Gastroesophageal sphincter (tissue), 4 donors: ENCODE measurements at regions not wholly inside any gene's neighbourhood (a gene's known extent, or its start where the extent isn't known, plus 50 kb on each side); places are given as distances from the start of the nearest gene placed in this dataset.

Experiments used
- ATAC-seq: fragments of 150-250 bp; one replicate; pipeline ENCODE4 v1.9.1; 2016; ENCODE audit warnings: mild to moderate bottlenecking, moderate library complexity
- H3K27ac ChIP-seq, 4 donors: fragments of 200-600 bp; sonication (generic) in 3 of 4; 1 replicate in 3 of 4; 2 replicates in 1 of 4; pipeline ENCODE4 v1.5.1; 2016 to 2019
- H3K27me3 ChIP-seq: fragments of 200-600 bp; sonication (generic); one replicate; pipeline ENCODE4 v1.5.1; 2019
- H3K36me3 ChIP-seq, 2 donors: fragments of 200-600 bp; sonication (generic); one replicate each; pipeline ENCODE4 v1.5.1; 2019; ENCODE audit warnings: control low read depth in 1 of 2
- H3K4me1 ChIP-seq, 3 donors: fragments of 200-600 bp; sonication (generic); 1 replicate in 2 of 3; 2 replicates in 1 of 3; pipeline ENCODE4 v1.5.1; 2016 to 2019; ENCODE audit warnings: control low read depth in 2 of 3
- H3K4me3 ChIP-seq, 2 donors: fragments of 200-600 bp; sonication (generic); one replicate each; pipeline ENCODE4 v1.5.1; 2019; ENCODE audit warnings: mild to moderate bottlenecking in 1 of 2, moderate library complexity in 1 of 2
- H3K9me3 ChIP-seq, 3 donors: fragments of 200-600 bp; sonication (generic); one replicate each; pipeline ENCODE4 v1.5.1; 2017 to 2019; ENCODE audit warnings: control low read depth in 2 of 3
- EP300 ChIP-seq: sonication (generic); formaldehyde crosslinking; IDR thresholded peaks from one replicate; pipeline ENCODE4 v1.6.1; 2017; ENCODE audit warnings: antibody characterized with exemption, mild to moderate bottlenecking
- POLR2A ChIP-seq, 2 donors: fragments of 450-650 bp; IDR thresholded peaks; one replicate each; pipeline ENCODE4 v1.6.1; 2017; ENCODE audit warnings: antibody characterized with exemption in 2 of 2, mild to moderate bottlenecking in 2 of 2, moderate library complexity in 1 of 2
- POLR2AphosphoS5 ChIP-seq: sonication (generic); formaldehyde crosslinking; IDR thresholded peaks from one replicate; pipeline ENCODE4 v1.6.1; 2017; ENCODE audit warnings: antibody characterized with exemption
- WGBS, 2 donors: methylation state at CpG; one replicate each; pipeline ENCODE4 v1.1.5; 2018; ENCODE audit warnings: low coverage in 1 of 2; 5-methylcytosine and 5-hydroxymethylcytosine counted together
- TF ChIP-seq, protein P1 (sequence below), 4 experiments: fragments of 200-600 bp in 2 of 4; fragments of 450-650 bp in 2 of 4; sonication (generic) in 1 of 4; IDR thresholded peaks; one replicate each; pipeline ENCODE4 v1.5.1; 2017 to 2019; ENCODE audit warnings: antibody characterized with exemption in 4 of 4, mild to moderate bottlenecking in 2 of 4, moderate library complexity in 2 of 4

GRCh38 chr3:178439504-178439903 lies 96.7 kb upstream of the KCNMB2 start:
- no peak for TF ChIP-seq EP300
- no peak for TF ChIP-seq POLR2AphosphoS5
- TF ChIP-seq, protein P1, sequence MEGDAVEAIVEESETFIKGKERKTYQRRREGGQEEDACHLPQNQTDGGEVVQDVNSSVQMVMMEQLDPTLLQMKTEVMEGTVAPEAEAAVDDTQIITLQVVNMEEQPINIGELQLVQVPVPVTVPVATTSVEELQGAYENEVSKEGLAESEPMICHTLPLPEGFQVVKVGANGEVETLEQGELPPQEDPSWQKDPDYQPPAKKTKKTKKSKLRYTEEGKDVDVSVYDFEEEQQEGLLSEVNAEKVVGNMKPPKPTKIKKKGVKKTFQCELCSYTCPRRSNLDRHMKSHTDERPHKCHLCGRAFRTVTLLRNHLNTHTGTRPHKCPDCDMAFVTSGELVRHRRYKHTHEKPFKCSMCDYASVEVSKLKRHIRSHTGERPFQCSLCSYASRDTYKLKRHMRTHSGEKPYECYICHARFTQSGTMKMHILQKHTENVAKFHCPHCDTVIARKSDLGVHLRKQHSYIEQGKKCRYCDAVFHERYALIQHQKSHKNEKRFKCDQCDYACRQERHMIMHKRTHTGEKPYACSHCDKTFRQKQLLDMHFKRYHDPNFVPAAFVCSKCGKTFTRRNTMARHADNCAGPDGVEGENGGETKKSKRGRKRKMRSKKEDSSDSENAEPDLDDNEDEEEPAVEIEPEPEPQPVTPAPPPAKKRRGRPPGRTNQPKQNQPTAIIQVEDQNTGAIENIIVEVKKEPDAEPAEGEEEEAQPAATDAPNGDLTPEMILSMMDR (IDR thresholded peaks at IDR 0.05) = no peak
- no peak for TF ChIP-seq POLR2A (IDR thresholded peaks at IDR 0.05)
- H3K9me3 ChIP-seq = no peaks in the 10 kb centered on the region
- no peak for ATAC-seq
- H3K4me3 ChIP-seq = no peak overlapping the region
- H3K36me3 ChIP-seq = no peaks in the 10 kb centered on the region
- WGBS, 2 donors = 33 to 41% methylated on average over 2 of the region's 2 CpGs
- peaks cover 0 to 18% (median 0%) of the 10 kb centered on the region in 3 donors for H3K4me1 ChIP-seq
- H3K27me3 ChIP-seq = no peaks in the 10 kb centered on the region
- no peak overlapping the region for H3K27ac ChIP-seq

- no peaks in the 10 kb centered on the region for H3K27me3 ChIP-seq
- 63 to 70% methylated on average over 4 of the region's 4 CpGs for WGBS, 2 donors
Measured at GRCh38 chr3:178440043-178440442, 96.2 kb upstream of the KCNMB2 start.

DNA sequence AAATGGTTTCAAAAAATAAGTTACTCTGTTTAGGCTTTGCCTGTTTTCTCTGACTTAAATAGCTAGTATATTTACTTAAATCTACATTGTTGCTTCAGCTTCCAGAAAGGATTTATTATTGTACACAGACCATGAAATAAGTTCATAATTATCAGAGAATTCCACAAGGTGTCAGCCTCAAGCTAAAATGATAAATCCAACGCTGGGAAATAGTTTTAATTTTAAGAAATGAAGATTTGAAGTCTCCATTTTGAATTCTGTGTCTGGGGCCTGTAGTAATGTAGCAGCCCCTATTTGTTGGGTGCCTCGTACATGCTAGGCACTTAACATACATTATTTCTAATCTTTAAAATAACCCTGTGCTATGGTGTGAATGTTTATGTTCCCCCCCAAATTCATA lies 92.6 kb upstream of the KCNMB2 start:
- Histone ChIP-seq H3K4me1 (peaks cover 0 to 9% (median 0%) of the 10 kb centered on the region in 3 donors), H3K36me3 (no peaks in the 10 kb centered on the region), H3K27ac (no peak overlapping the region), H3K4me3 (no peak overlapping the region), H3K9me3 (no peaks in the 10 kb centered on the region), H3K27me3 (no peaks in the 10 kb centered on the region)
- no peak for ATAC-seq
- no peak for TF ChIP-seq POLR2A (IDR thresholded peaks at IDR 0.05)
- TF ChIP-seq POLR2AphosphoS5 = no peak
- no peak for TF ChIP-seq EP300
- TF ChIP-seq, protein P1 (IDR thresholded peaks at IDR 0.05) = no peak
- WGBS, 2 donors = 56% methylated on average over 2 of the region's 2 CpGs

More at GRCh38 chr3:178440043-178440442, 96.2 kb upstream of the KCNMB2 start:
- no peak for ATAC-seq
- Histone ChIP-seq H3K4me3 (no peak overlapping the region), H3K4me1 (peaks cover 0 to 18% (median 0%) of the 10 kb centered on the region in 3 donors), H3K27ac (no peak overlapping the region), H3K36me3 (no peaks in the 10 kb centered on the region), H3K9me3 (no peaks in the 10 kb centered on the region)
- TF ChIP-seq POLR2AphosphoS5 (no peak), POLR2A (IDR thresholded peaks at IDR 0.05) (no peak), EP300 (no peak)
- TF ChIP-seq, protein P1 (IDR thresholded peaks at IDR 0.05) = no peak

GRCh38 chr3:178445139-178445538 lies 91.1 kb upstream of the KCNMB2 start:
- no peak overlapping the region for H3K4me3 ChIP-seq
- TF ChIP-seq, protein P1 (IDR thresholded peaks at IDR 0.05) = no peak
- TF ChIP-seq POLR2A (IDR thresholded peaks at IDR 0.05) (no peak), POLR2AphosphoS5 (no peak), EP300 (no peak)
- H3K9me3 ChIP-seq = no peaks in the 10 kb centered on the region
- no peaks in the 10 kb centered on the region for H3K27me3 ChIP-seq
- no peaks in the 10 kb centered on the region for H3K36me3 ChIP-seq
- H3K27ac ChIP-seq = no peak overlapping the region
- H3K4me1 ChIP-seq = peaks cover 0 to 2% (median 0%) of the 10 kb centered on the region in 3 donors
- 86 to 87% methylated on average over 3 to 4 of the region's 4 CpGs for WGBS, 2 donors
- ATAC-seq = no peak

GRCh38 chr3:178446059-178446458 lies 90.2 kb upstream of the KCNMB2 start:
- Histone ChIP-seq H3K27ac (no peak overlapping the region), H3K27me3 (no peaks in the 10 kb centered on the region), H3K9me3 (no peaks in the 10 kb centered on the region), H3K4me1 (no peaks in the 10 kb centered on the region), H3K4me3 (no peak overlapping the region), H3K36me3 (no peaks in the 10 kb centered on the region)
- TF ChIP-seq, protein P1 (IDR thresholded peaks at IDR 0.05) = no peak
- TF ChIP-seq POLR2A (IDR thresholded peaks at IDR 0.05) (no peak), POLR2AphosphoS5 (no peak), EP300 (no peak)
- 71 to 92% methylated on average over 1 of the region's 1 CpG for WGBS, 2 donors
- ATAC-seq = no peak
